ENCODE measurements at regions not wholly inside any gene's neighbourhood (a gene's known extent, or its start where the extent isn't known, plus 50 kb on each side); places are given as distances from the start of the nearest gene placed in this dataset.
A peak's percentile ranks its signal among the peaks of the same experiment; 100 is the strongest.

DNA sequence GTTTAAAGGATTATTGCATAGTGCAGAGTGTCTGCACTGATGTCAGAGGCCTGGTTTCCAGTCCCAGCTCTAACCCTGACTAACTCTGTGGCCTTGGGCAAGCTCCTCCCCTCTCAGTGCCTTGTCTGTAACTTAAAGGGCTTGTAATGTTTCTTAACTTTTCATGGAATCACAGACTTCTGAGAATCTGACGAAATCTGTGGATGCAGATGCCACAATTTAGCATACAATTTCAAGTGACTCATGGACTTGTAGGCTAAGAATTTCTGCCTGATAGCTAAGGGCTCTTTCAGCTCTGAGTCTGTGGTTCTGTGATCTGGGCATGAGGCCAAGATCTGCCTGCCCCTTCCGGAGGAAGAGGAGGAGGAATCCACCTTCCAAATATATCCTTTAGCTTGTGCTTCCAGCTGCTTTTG, 236.9 kb downstream of the AR start:
- peak; percentile 97 for DNase-seq (ENCODE audit: low read depth)

DNA sequence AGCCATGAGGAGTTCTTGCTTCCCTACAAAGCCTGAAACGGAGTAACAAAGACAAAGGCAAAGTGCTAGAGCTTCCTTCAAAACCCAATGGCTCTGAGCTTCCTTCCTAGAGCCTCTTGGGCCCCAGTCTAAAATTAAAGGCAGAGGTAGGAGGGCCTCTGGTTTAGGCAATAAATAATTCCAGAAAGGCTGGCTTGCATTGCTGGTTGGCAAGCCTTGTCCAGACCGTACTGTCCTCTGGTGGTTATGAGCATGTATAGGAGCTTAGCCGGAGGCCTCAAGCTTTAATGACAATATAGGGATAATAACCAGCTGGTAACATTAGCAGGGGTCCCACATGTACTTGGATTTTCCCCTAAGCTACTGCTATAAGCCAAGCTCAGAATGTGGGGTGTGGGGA, 237.3 kb downstream of the AR start:
- DNase-seq (ENCODE audit: low read depth), result peak; percentile 53

- no peak for DNase-seq (ENCODE audit: low read depth)
These were observed 240.9 kb downstream of the AR start for GRCh38 chrX:67784712-67785111.

- DNase-seq (ENCODE audit: low read depth), result no peak
These were observed 243.4 kb downstream of the AR start for GRCh38 chrX:67787196-67787595.

DNA sequence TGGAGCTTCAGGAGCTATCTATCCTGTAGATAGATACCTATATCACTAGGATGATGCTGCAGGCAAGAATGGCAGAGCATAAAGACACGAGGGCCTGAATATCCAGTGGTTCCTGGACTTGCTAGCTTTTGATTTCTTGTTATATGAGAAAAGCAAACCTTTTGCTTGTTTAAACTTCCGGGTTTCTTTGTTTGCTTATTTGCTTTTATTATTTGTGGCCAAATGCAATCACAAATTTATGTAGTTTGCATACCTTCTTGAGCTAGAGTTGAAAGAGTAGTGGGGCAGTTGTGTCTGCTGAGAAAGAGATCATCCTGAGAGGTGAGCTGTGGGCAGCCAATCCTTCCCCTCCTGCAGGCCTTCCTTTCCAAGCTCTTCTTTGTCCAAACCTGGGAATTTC, 245.7 kb downstream of the AR start:
- no peak for DNase-seq (ENCODE audit: low read depth)
